NT2/D1 (cell line): ENCODE measurements at regions not wholly inside any gene's neighbourhood (a gene's known extent, or its start where the extent isn't known, plus 50 kb on each side); places are given as distances from the start of the nearest gene placed in this dataset.

Experiments
- SUZ12 ChIP-seq: IDR thresholded peaks from 2 replicates; pipeline ENCODE4 v1.6.1; 2011; ENCODE audit not compliant: insufficient read length, insufficient read depth; ENCODE audit errors: extremely low read depth
- YY1 ChIP-seq: IDR thresholded peaks from 2 replicates; pipeline ENCODE4 v1.6.1; 2011; ENCODE audit not compliant: insufficient read length, insufficient read depth
- ZNF274 ChIP-seq: IDR thresholded peaks from 2 replicates; pipeline ENCODE4 v1.6.1; 2011; ENCODE audit warnings: mild to moderate bottlenecking, low read depth, low read length

DNA sequence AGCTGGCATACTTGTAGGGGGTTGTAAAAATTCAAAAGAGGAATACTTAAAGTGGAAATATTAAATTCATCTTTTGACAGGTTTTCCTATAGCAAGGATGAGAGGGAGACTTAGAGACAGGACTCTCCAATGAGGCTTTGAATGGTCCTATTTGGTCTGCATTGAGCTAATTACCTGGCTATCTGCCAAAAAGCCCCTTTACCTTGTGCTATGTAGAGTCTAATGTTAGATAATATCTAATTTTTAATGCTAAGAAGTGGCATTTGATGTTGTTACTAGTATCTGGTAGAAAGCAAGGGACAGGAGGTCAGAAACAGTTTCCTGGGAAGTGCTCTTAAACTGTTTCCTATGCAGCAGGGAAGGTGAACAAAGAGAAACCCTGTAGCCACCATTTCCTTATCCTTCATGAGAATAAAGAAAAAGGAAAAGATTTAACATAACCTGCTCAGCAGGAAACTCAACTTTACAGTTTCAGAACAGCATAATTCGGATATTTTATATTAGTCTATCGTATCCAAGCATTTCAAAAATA lies 550.0 kb downstream of the SOX5 start:
- TF ChIP-seq SUZ12 (no peak), ZNF274 (no peak), YY1 (no peak)
